ENCODE measurements at regions not wholly inside any gene's neighbourhood (a gene's known extent, or its start where the extent isn't known, plus 50 kb on each side); places are given as distances from the start of the nearest gene placed in this dataset.
"Not testable (repeated sequence)": the region's sequence is repeated elsewhere in the genome, so short reads cannot be mapped to it uniquely, and the experiment has no call there.

GRCh38 chr12:114504311-114504710, 98.4 kb upstream of the TBX5 start:
- TF ChIP-seq ZFX (IDR thresholded peaks at IDR 0.05): no peak
- no peak for TF ChIP-seq CTCF (conservative IDR thresholded peaks at IDR 0.05)
- no peak overlapping the region for H3K27ac ChIP-seq

DNA sequence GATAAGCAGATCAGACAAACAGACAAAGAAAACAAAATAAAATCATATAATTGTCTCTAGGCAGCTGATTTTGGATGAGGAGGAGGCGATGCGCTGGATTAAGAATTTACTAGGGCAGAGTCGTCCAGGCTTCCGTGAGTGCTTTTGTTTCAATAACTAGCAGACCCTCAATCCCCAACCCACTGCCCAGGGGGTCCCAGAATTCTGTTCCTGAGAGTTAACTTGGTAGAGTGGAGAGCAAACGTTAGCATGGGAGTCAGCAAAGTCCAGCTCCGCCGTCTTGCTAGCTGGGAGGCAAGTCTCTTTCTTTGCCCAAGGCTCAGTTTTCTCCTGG, 95.5 kb upstream of the TBX5 start:
- no peak overlapping the region for H3K27ac ChIP-seq
- TF ChIP-seq ZFX (IDR thresholded peaks at IDR 0.05) (no peak), CTCF (conservative IDR thresholded peaks at IDR 0.05) (no peak)

DNA sequence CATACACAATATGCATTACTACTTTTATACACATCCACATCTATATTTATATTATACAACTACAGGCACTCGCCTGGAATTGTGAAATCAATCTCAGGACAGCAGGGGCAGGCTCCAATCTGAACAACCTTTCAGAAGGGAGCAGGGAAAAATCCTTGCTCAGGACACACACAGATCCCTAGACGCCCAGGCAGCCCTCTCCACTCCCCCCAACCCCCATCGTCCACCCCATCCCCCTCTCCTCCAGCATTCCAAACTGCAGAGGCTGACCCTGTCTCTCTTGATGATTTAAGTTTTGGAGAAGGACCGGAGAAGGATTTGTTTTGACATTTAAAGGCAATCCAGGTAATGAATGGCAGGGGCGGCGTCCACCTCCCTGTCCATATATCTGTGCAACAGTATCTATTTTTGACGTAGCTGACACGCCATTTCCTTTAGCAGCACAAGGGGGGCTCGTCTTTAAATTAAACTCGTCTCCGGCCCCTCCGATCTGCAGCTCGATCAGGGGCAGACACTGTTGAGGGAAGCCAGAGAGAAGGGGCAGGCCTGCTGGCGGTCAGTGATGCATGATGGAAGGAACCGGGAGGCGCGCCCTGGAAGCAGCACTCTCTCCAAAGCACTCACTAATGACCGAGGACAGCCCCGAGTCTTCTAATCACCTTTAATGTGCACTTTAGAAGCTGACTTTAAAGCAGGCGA, 95.0 kb upstream of the TBX5 start:
- TF ChIP-seq CTCF (conservative IDR thresholded peaks at IDR 0.05) (no peak), ZFX (IDR thresholded peaks at IDR 0.05) (no peak)
- H3K27ac ChIP-seq: no peak overlapping the region

DNA sequence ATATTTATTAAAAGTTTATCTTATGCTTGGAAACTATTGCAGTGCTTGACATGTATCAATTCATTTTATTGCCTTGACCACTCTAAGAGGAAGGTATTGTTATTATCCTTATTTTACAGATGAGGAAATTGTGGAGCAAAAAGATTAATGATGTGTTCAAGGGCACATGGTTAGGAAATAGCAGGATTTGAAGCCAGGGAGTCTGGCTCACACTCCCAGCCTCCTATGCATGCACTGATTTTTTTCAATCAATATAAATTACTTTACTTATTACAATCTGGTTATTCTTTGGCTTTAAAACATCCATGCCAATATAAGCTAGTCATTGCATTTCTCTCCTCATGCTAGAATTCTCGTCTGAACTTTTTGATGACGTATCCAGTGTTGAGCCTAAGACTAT, 94.2 kb upstream of the TBX5 start:
- TF ChIP-seq ZFX (IDR thresholded peaks at IDR 0.05) (no peak), CTCF (conservative IDR thresholded peaks at IDR 0.05) (no peak)
- no peak overlapping the region for H3K27ac ChIP-seq

DNA sequence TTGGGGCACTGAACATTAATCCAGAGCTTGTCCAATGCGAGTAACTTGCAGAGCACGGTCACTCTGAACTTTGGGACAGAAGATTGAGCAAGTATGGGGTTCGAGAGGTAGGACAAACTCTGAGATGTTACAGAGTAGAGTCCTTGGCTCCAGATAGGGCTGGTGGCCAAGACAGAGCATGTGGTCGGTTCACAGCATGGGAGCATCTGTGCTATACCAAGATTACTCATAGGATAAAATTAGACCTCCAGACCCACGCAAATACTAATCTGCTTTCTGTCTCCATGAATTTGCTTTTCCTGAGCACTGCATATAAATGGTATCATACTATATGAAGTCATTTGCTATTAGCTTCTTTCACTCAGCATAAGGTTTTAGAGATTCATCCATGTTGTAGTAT, 93.4 kb upstream of the TBX5 start:
- TF ChIP-seq CTCF (conservative IDR thresholded peaks at IDR 0.05) (no peak), ZFX (IDR thresholded peaks at IDR 0.05) (no peak)
- H3K27ac ChIP-seq: no peak overlapping the region

DNA sequence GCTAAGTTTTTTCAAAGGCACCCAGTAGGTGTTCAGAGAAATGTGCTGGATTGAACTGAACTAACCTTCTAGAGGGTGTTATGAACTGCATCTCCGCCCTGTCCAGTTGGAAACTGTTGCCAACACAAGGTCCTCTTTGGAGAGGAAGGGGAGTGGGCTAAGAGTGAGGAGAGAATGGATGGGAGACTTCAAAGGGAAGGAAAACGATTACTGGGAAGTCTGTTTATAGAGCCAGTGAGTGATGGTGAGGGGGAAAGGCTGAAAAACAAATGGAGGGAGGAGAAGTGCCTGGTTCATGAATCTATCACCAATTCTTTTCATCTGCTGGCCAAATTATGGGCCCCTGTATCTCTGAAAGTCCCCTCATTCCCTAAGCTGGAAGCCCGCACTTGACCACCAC, 86.0 kb upstream of the TBX5 start:
- H3K27ac ChIP-seq: no peak overlapping the region
- TF ChIP-seq ZFX (IDR thresholded peaks at IDR 0.05): no peak
- TF ChIP-seq CTCF (conservative IDR thresholded peaks at IDR 0.05): no peak

DNA sequence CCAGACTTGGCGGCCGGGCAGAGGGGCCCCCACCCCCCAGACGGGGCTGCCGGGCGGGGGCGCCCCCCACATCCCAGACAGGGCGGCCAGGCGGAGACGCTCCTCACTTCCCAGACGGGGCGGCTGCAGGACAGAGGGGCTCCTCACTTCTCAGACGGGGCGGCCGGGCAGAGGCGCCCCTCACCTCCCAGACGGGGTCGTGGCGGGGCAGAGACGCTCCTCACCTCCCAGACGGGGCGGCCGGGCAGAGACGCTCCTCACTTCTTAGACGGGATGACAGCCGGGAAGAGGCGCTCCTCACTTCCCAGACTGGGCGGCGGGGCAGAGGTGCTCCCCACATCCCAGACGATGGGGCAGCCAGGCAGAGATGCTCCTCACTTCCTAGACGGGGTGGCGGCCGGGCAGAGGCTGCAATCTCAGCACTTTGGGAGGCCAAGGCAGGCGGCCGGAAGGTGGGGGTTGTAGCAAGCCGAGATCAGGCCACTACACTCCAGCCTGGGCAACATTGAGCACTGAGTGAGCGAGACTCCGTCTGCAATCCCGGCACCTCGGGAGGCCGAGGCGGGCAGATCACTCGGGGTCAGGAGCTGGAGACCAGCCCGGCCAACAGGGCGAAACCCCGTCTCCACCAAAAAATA, 79.0 kb upstream of the TBX5 start:
- H3K27ac ChIP-seq: not testable (repeated sequence)

- TF ChIP-seq CTCF (conservative IDR thresholded peaks at IDR 0.05) (no peak), ZFX (IDR thresholded peaks at IDR 0.05) (no peak)
- no peak overlapping the region for H3K27ac ChIP-seq
These were observed 78.1 kb upstream of the TBX5 start for GRCh38 chr12:114483996-114484395.

Measured in C4-2B (cell line).